Endodermal cell (in vitro differentiated cells): ENCODE measurements at regions not wholly inside any gene's neighbourhood (a gene's known extent, or its start where the extent isn't known, plus 50 kb on each side); places are given as distances from the start of the nearest gene placed in this dataset.
"Not testable (repeated sequence)": the region's sequence is repeated elsewhere in the genome, so short reads cannot be mapped to it uniquely, and the experiment has no call there.

Experiments
- DNase-seq: peaks from one replicate; pipeline ENCODE4 v3.0.0-alpha.2; 2017
- H3K27ac ChIP-seq: 2 replicates; pipeline ENCODE4 v1.5.1; 2013; ENCODE audit warnings: mild to moderate bottlenecking, low read depth, low read length, moderate library complexity
- H3K27me3 ChIP-seq: 2 replicates; pipeline ENCODE4 v1.6.1; 2013; ENCODE audit warnings: mild to moderate bottlenecking, low read length, moderate library complexity; ENCODE audit not compliant: insufficient read depth, control insufficient read depth, poor library complexity, severe bottlenecking
- H3K36me3 ChIP-seq: 2 replicates; pipeline ENCODE4 v1.7.0; 2013; ENCODE audit warnings: mild to moderate bottlenecking, low read length, moderate library complexity; ENCODE audit not compliant: control insufficient read depth, insufficient read depth
- H3K4me1 ChIP-seq: one replicate; pipeline ENCODE4 v1.7.0; 2013; ENCODE audit warnings: low read length; ENCODE audit not compliant: control insufficient read depth, insufficient read depth
- H3K4me3 ChIP-seq: 2 replicates; pipeline ENCODE4 v1.5.1; 2013; ENCODE audit warnings: mild to moderate bottlenecking, low read length, moderate library complexity
- H3K9ac ChIP-seq: 2 replicates; pipeline ENCODE4 v1.6.1; 2013; ENCODE audit warnings: mild to moderate bottlenecking, low read length, moderate library complexity; ENCODE audit not compliant: poor library complexity, severe bottlenecking; ENCODE audit errors: extremely low read depth
- H3K9me3 ChIP-seq: 2 replicates; pipeline ENCODE4 v1.6.1; 2013; ENCODE audit warnings: mild to moderate bottlenecking, low read length, moderate library complexity; ENCODE audit not compliant: control insufficient read depth
- H3K27ac Mint-ChIP-seq: 2 replicates; pipeline ENCODE4 v1.8.0; 2020; ENCODE audit warnings: mixed read lengths
- H3K27me3 Mint-ChIP-seq: 2 replicates; pipeline ENCODE4 v1.8.0; 2021; ENCODE audit warnings: mild to moderate bottlenecking, mixed read lengths; ENCODE audit not compliant: insufficient read depth
- H3K36me3 Mint-ChIP-seq: 2 replicates; pipeline ENCODE4 v1.8.0; 2020; ENCODE audit warnings: low read depth, mixed read lengths
- H3K4me1 Mint-ChIP-seq: 2 replicates; pipeline ENCODE4 v1.8.0; 2020; ENCODE audit warnings: mixed read lengths
- H3K4me3 Mint-ChIP-seq: 2 replicates; pipeline ENCODE4 v1.8.0; 2020; ENCODE audit warnings: mild to moderate bottlenecking, moderate library complexity, mixed read lengths
- H3K9me3 Mint-ChIP-seq: 2 replicates; pipeline ENCODE4 v1.8.0; 2020; ENCODE audit warnings: mild to moderate bottlenecking, mixed read lengths
- WGBS, 2 experiments: methylation state at CpG; one replicate each; pipeline versions ENCODE4 v1.1.5 to v1.1.7; 2013; ENCODE audit warnings: missing lambda C conversion rate in 2 of 2, mixed read lengths in 1 of 2; ENCODE audit not compliant: insufficient coverage in 1 of 2, insufficient read length in 1 of 2; 5-methylcytosine and 5-hydroxymethylcytosine counted together
- TF ChIP-seq, protein P1 (sequence below): fragments of 200-600 bp; sonication (generic); conservative IDR thresholded peaks from 2 replicates; pipeline ENCODE4 v1.5.0; 2021; ENCODE audit warnings: antibody characterized with exemption, mild to moderate bottlenecking

DNA sequence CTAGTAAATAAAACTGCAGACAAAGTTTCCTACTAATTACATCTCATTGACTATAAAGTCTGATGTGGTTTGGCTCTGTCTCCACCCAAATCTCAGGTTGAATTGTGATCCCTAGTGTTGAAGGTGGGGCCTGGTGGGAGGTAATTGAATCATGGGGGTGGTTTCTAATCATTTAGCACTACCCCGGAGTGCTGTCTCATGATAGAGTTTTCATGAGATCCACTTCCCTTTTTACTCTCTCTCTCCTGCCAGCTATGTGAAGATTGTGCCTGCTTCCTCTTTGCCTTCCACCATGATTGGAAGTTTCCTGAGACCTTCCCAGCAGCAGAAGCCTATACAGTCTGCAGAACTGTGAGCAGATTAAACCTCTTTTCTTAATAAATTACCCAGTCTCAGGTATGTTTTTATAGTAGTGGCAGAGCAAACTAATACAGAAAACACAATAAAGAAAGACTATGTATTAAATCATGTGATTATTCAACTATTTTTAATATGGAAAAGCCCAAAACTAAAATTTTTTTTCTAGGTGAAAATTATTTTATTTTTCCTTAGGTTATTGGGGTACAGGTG is 232.1 kb downstream of the FZD1 start:
- no peak overlapping the region for H3K27ac Mint-ChIP-seq
- no peaks in the 10 kb centered on the region for H3K9me3 ChIP-seq
- DNase-seq = no peak
- H3K4me1 ChIP-seq = no peaks in the 10 kb centered on the region
- 79% methylated on average over 1 of the region's 1 CpG; no CpG with 5 or more reads in 1 of the 2 experiments for WGBS, 2 experiments
- H3K27me3 ChIP-seq = no peaks in the 10 kb centered on the region
- H3K27ac ChIP-seq = no peak overlapping the region
- H3K36me3 Mint-ChIP-seq = no peaks in the 10 kb centered on the region
- no peaks in the 10 kb centered on the region for H3K4me1 Mint-ChIP-seq
- TF ChIP-seq, protein P1, sequence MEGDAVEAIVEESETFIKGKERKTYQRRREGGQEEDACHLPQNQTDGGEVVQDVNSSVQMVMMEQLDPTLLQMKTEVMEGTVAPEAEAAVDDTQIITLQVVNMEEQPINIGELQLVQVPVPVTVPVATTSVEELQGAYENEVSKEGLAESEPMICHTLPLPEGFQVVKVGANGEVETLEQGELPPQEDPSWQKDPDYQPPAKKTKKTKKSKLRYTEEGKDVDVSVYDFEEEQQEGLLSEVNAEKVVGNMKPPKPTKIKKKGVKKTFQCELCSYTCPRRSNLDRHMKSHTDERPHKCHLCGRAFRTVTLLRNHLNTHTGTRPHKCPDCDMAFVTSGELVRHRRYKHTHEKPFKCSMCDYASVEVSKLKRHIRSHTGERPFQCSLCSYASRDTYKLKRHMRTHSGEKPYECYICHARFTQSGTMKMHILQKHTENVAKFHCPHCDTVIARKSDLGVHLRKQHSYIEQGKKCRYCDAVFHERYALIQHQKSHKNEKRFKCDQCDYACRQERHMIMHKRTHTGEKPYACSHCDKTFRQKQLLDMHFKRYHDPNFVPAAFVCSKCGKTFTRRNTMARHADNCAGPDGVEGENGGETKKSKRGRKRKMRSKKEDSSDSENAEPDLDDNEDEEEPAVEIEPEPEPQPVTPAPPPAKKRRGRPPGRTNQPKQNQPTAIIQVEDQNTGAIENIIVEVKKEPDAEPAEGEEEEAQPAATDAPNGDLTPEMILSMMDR = no peak
- no peak overlapping the region for H3K4me3 ChIP-seq
- H3K27me3 Mint-ChIP-seq = no peaks in the 10 kb centered on the region
- H3K9me3 Mint-ChIP-seq = peaks cover 37% of the 10 kb centered on the region
- H3K4me3 Mint-ChIP-seq = no peak overlapping the region
- H3K9ac ChIP-seq = no peak overlapping the region
- no peaks in the 10 kb centered on the region for H3K36me3 ChIP-seq

DNA sequence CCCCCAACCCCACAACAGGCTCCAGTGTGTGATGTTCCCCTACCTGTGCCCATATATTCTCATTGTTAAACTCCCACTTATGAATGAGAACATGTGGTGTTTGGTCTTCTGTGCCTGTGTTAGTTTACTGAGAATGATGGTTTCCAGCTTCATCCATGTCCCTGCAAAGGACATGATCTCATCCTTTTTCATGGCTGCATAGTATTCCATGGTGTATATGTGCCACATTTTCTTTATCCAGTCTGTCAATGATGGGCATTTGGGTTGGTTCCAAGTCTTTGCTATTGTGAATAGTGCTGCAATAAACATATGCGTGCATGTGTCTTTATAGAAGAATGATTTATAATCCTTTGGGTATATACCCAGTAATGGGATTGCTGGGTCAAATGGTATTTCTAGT is 233.0 kb downstream of the FZD1 start:
- H3K4me3 Mint-ChIP-seq, H3K27ac ChIP-seq, H3K36me3 ChIP-seq, H3K36me3 Mint-ChIP-seq, H3K9me3 ChIP-seq, DNase-seq, H3K27me3 Mint-ChIP-seq, H3K27ac Mint-ChIP-seq, H3K9ac ChIP-seq, H3K4me1 Mint-ChIP-seq, H3K4me3 ChIP-seq, H3K27me3 ChIP-seq, H3K4me1 ChIP-seq: not testable (repeated sequence)
- 77% methylated on average over 1 of the region's 1 CpG; no CpG with 5 or more reads in 1 of the 2 experiments for WGBS, 2 experiments
- peaks cover 38% of the 10 kb centered on the region for H3K9me3 Mint-ChIP-seq

DNA sequence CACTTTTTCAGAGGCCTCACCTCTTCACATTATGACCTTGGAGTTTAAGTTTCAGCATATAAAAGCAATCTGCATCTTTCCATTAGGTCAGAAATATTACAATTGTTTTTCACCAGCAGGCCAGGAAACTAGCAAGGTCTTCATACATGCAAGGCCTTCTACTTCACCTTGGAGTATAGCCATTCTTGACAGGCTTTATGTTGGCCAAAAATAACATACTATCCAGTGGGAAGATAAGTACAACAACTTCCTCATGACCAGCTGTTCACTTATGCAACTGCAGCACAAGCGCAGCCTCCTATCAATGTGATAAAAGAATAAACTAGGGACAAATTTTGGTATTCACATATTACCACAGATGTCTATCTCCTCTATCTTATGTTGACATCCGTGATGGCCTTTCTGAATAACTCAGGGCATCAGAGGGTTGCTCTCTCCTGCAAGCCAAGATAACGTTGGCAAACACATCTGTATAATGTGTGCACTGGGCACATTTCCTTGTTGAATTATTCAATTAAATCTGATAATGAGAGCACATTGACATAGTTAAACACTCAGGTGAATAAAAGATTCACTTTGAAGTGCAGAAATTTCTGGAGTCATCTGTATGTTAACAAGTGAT is 239.8 kb downstream of the FZD1 start:
- no peak overlapping the region for H3K4me3 Mint-ChIP-seq
- Histone ChIP-seq H3K9me3 (peaks cover 7% of the 10 kb centered on the region), H3K4me3 (no peak overlapping the region), H3K9ac (no peak overlapping the region), H3K36me3 (no peaks in the 10 kb centered on the region), H3K4me1 (no peaks in the 10 kb centered on the region), H3K27ac (no peak overlapping the region), H3K27me3 (no peaks in the 10 kb centered on the region)
- no peak overlapping the region for H3K27ac Mint-ChIP-seq
- no peaks in the 10 kb centered on the region for H3K4me1 Mint-ChIP-seq
- no peaks in the 10 kb centered on the region for H3K27me3 Mint-ChIP-seq
- 88 to 96% methylated on average over 1 to 3 of the region's 3 CpGs for WGBS, 2 experiments
- no peaks in the 10 kb centered on the region for H3K36me3 Mint-ChIP-seq
- TF ChIP-seq, protein P1 = no peak
- no peak for DNase-seq
- H3K9me3 Mint-ChIP-seq = peaks cover 28% of the 10 kb centered on the region
